Naive thymus-derived CD4-positive, alpha-beta T cell (primary cell): ENCODE measurements at regions not wholly inside any gene's neighbourhood (a gene's known extent, or its start where the extent isn't known, plus 50 kb on each side); places are given as distances from the start of the nearest gene placed in this dataset.

ENCODE experiments used
- ATAC-seq: fragments of 150-1000 bp; cut with Tn5 transposase; 2 replicates; pipeline ENCODE4 v1.10.0; 2021; ENCODE audit warnings: mild to moderate bottlenecking, moderate library complexity
- CTCF ChIA-PET: fragments of 350-600 bp; sonication (Branson Sonifier 250); formaldehyde crosslinking; loops from one replicate; lab custom pipeline; 2021; ENCODE audit warnings: antibody characterized with exemption; lab: Charles Lee
- POLR2A ChIA-PET: fragments of 350-600 bp; sonication (Branson Sonifier 250); formaldehyde crosslinking; loops from one replicate; lab custom pipeline; 2021; ENCODE audit warnings: antibody characterized with exemption, inconsistent platforms; lab: Charles Lee
- DNase-seq, 9 donors: peaks; one replicate each; pipeline versions ENCODE4 v3.0.0 to v3.0.0-alpha.2; 2020 to 2022; ENCODE audit warnings: mixed read lengths in 1 of 9
- H3K27ac ChIP-seq: one replicate; pipeline ENCODE4 v1.7.0; 2013; ENCODE audit warnings: mild to moderate bottlenecking, low read depth, low read length, moderate library complexity
- H3K27me3 ChIP-seq, 2 donors: one replicate each; pipeline ENCODE4 v1.7.0; 2013; ENCODE audit warnings: low read length in 2 of 2, mild to moderate bottlenecking in 2 of 2, moderate library complexity in 2 of 2; ENCODE audit not compliant: control insufficient read depth in 2 of 2, insufficient read depth in 2 of 2
- H3K36me3 ChIP-seq, 3 experiments: 1 replicate in 2 of 3; 2 replicates in 1 of 3; pipeline ENCODE4 v1.7.0; 2013; ENCODE audit warnings: low read length in 3 of 3, mild to moderate bottlenecking in 3 of 3, moderate library complexity in 1 of 3; ENCODE audit not compliant: insufficient read depth in 3 of 3, control insufficient read depth in 2 of 3
- H3K4me1 ChIP-seq, 2 donors: one replicate each; pipeline ENCODE4 v1.7.0; 2013; ENCODE audit warnings: low read length in 2 of 2, mild to moderate bottlenecking in 2 of 2, moderate library complexity in 1 of 2; ENCODE audit not compliant: control insufficient read depth in 2 of 2, insufficient read depth in 2 of 2
- H3K4me3 ChIP-seq: 2 replicates; pipeline ENCODE4 v1.7.0; 2013; ENCODE audit warnings: mild to moderate bottlenecking, low read length
- H3K9me3 ChIP-seq, 3 experiments: 1 replicate in 2 of 3; 2 replicates in 1 of 3; pipeline ENCODE4 v1.7.0; 2013; ENCODE audit warnings: low read length in 3 of 3; ENCODE audit not compliant: control insufficient read depth in 2 of 3
- H3K27ac Mint-ChIP-seq, 9 donors: one replicate each; pipeline ENCODE4 v1.8.0; 2020 to 2022; ENCODE audit warnings: mixed read lengths in 9 of 9, mild to moderate bottlenecking in 8 of 9, moderate library complexity in 5 of 9, inconsistent platforms in 2 of 9
- H3K27me3 Mint-ChIP-seq, 5 donors: one replicate each; pipeline ENCODE4 v1.8.0; 2021 to 2022; ENCODE audit warnings: mixed read lengths in 5 of 5, mild to moderate bottlenecking in 1 of 5
- H3K36me3 Mint-ChIP-seq, 5 donors: one replicate each; pipeline ENCODE4 v1.8.0; 2020 to 2022; ENCODE audit warnings: mixed read lengths in 5 of 5, mild to moderate bottlenecking in 3 of 5, inconsistent platforms in 1 of 5
- H3K4me1 Mint-ChIP-seq, 7 donors: one replicate each; pipeline ENCODE4 v1.8.0; 2020 to 2022; ENCODE audit warnings: mixed read lengths in 7 of 7, mild to moderate bottlenecking in 3 of 7, inconsistent platforms in 1 of 7
- H3K4me3 Mint-ChIP-seq, 10 donors: one replicate each; pipeline ENCODE4 v1.8.0; 2020 to 2022; ENCODE audit warnings: mild to moderate bottlenecking in 10 of 10, mixed read lengths in 10 of 10, moderate library complexity in 6 of 10, inconsistent platforms in 2 of 10
- H3K9me3 Mint-ChIP-seq, 11 donors: one replicate each; pipeline ENCODE4 v1.8.0; 2020 to 2022; ENCODE audit warnings: mixed read lengths in 11 of 11, mild to moderate bottlenecking in 4 of 11, inconsistent platforms in 1 of 11, moderate library complexity in 1 of 11
- intact Hi-C, 2 donors: fragments of 100-400 bp; cut with micrococcal nuclease; formaldehyde crosslinking; loops; one replicate each; pipeline ENCODE4 v1.15.1; 2023

DNA sequence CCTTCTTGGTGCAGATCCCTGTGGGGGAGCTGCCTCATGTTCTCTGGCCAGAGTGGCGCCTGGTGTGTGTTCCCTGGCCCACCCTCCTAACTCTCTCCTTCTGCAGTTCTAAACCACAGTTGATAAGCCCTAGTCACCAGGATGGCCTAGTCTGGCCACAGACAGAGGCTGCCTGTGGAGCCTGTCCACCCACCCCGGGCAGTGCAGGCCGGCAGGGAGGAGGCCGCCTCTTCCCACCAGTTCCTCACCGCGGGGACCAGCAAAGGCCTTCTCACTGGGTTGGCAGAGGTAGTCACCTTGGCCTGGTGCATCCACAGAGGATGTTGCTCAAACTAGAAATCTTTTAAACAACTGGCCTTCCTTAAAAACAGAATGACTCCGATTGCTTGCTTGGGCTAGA is 276.4 kb upstream of the TTC14 start:
- Mint-ChIP-seq H3K9me3 (peaks cover 0 to 6% (median 0%) of the 10 kb centered on the region in 11 donors), H3K27ac (no peak overlapping the region), H3K4me3 (no peak overlapping the region), H3K27me3 (no peaks in the 10 kb centered on the region), H3K36me3 (no peaks in the 10 kb centered on the region), H3K4me1 (no peaks in the 10 kb centered on the region)
- H3K27ac ChIP-seq = no peak overlapping the region
- ChIA-PET POLR2A (no interaction called here), CTCF (no interaction called here)
- ATAC-seq (no peak), DNase-seq (no peak)
- no peaks in the 10 kb centered on the region for H3K4me1 ChIP-seq
- H3K4me3 ChIP-seq = no peak overlapping the region
- intact Hi-C loops = no loop called here
- no peaks in the 10 kb centered on the region for H3K27me3 ChIP-seq
- no peaks in the 10 kb centered on the region for H3K36me3 ChIP-seq
- no peaks in the 10 kb centered on the region for H3K9me3 ChIP-seq

GRCh38 chr3:180325958-180326357 is 276.0 kb upstream of the TTC14 start:
- H3K36me3 Mint-ChIP-seq = no peaks in the 10 kb centered on the region
- DNase-seq = no peak
- Histone ChIP-seq H3K27ac (no peak overlapping the region), H3K9me3 (no peaks in the 10 kb centered on the region), H3K4me1 (no peaks in the 10 kb centered on the region), H3K36me3 (no peaks in the 10 kb centered on the region), H3K27me3 (no peaks in the 10 kb centered on the region), H3K4me3 (no peak overlapping the region)
- H3K4me1 Mint-ChIP-seq = no peaks in the 10 kb centered on the region
- ChIA-PET POLR2A (no interaction called here), CTCF (no interaction called here)
- intact Hi-C loops = no loop called here
- H3K9me3 Mint-ChIP-seq = peaks cover 0 to 6% (median 0%) of the 10 kb centered on the region in 11 donors
- no peak overlapping the region for H3K27ac Mint-ChIP-seq
- ATAC-seq = no peak
- H3K27me3 Mint-ChIP-seq = no peaks in the 10 kb centered on the region
- no peak overlapping the region for H3K4me3 Mint-ChIP-seq

DNA sequence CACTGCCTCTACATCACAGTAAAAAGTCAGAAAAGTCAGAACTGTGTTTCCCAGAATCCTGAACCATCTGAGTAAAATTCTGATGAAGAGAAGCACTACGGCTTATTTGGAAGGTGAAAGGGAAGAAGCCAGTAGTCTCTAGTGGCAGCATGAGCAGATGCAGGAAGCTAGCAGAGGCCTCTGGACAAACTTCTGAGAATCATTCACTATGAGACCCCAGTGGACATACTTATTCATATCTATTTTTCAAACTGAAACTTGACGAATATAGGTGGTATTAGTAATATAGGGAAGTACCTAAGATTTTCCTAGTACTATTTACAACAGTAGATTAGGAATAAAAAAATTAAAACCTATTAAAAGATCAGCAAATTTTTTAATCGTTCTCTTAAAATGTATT is 272.8 kb upstream of the TTC14 start:
- Histone ChIP-seq H3K36me3 (no peaks in the 10 kb centered on the region), H3K4me1 (no peaks in the 10 kb centered on the region), H3K9me3 (no peaks in the 10 kb centered on the region), H3K27ac (no peak overlapping the region), H3K4me3 (no peak overlapping the region), H3K27me3 (no peaks in the 10 kb centered on the region)
- intact Hi-C loops = no loop called here
- ChIA-PET POLR2A (no interaction called here), CTCF (no interaction called here)
- DNase-seq (no peak), ATAC-seq (no peak)
- Mint-ChIP-seq H3K36me3 (no peaks in the 10 kb centered on the region), H3K27me3 (no peaks in the 10 kb centered on the region), H3K4me1 (no peaks in the 10 kb centered on the region), H3K9me3 (peaks cover 0 to 12% (median 5%) of the 10 kb centered on the region in 11 donors), H3K4me3 (no peak overlapping the region), H3K27ac (no peak overlapping the region)

DNA sequence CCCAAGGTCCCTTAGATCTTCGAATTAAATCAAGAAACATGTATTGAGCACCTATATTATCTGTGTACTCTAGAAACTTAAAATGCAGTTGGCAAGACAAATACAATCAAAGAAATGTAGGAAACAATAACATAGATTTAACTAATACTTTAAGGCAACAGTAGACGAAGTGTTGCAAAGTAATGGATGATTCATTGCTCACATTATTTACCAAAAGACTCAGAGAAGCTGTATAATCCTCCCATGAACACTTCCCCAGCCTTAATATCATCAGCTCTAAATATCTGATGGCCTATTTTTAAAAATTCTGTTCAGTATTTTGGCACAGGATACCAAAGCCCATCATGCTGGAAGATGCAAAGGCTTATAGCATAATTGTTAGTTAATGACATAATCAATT is 272.1 kb upstream of the TTC14 start:
- intact Hi-C loops = no loop called here
- ChIA-PET POLR2A (no interaction called here), CTCF (no interaction called here)
- no peak for DNase-seq
- H3K36me3 Mint-ChIP-seq = no peaks in the 10 kb centered on the region
- H3K36me3 ChIP-seq = no peaks in the 10 kb centered on the region
- no peaks in the 10 kb centered on the region for H3K27me3 ChIP-seq
- H3K27ac ChIP-seq = no peak overlapping the region
- H3K9me3 Mint-ChIP-seq = peaks cover 0 to 11% (median 4%) of the 10 kb centered on the region in 11 donors
- no peak overlapping the region for H3K4me3 Mint-ChIP-seq
- no peak for ATAC-seq
- H3K4me1 ChIP-seq = no peaks in the 10 kb centered on the region
- no peaks in the 10 kb centered on the region for H3K4me1 Mint-ChIP-seq
- no peaks in the 10 kb centered on the region for H3K27me3 Mint-ChIP-seq
- H3K9me3 ChIP-seq = no peaks in the 10 kb centered on the region
- no peak overlapping the region for H3K4me3 ChIP-seq
- no peak overlapping the region for H3K27ac Mint-ChIP-seq

DNA sequence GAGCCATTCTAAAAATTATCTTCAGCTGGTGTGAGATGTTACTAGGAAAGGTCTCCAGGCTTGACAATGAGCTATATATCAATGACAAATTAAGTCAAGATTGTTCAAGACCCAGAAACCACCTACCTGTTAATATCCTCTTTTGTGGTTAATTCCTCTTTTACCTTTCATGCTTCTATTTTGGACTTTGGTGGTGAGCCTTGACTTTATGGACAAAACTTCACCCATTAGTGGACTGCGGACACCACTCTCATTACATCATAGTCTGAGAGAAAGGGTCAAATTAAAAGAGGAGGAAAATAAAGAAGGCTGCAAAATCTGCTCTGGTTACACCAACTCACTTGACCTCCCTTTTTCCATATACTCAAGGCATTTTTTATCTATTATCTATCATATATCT is 271.5 kb upstream of the TTC14 start:
- no peaks in the 10 kb centered on the region for H3K4me1 ChIP-seq
- ATAC-seq = no peak
- POLR2A ChIA-PET = no interaction called here
- H3K36me3 Mint-ChIP-seq = no peaks in the 10 kb centered on the region
- H3K27ac ChIP-seq = no peak overlapping the region
- intact Hi-C loops = no loop called here
- H3K27ac Mint-ChIP-seq = no peak overlapping the region
- no peaks in the 10 kb centered on the region for H3K36me3 ChIP-seq
- no peak overlapping the region for H3K4me3 ChIP-seq
- CTCF ChIA-PET = no interaction called here
- peaks cover 0 to 11% (median 4%) of the 10 kb centered on the region in 11 donors for H3K9me3 Mint-ChIP-seq
- no peaks in the 10 kb centered on the region for H3K27me3 Mint-ChIP-seq
- H3K9me3 ChIP-seq = no peaks in the 10 kb centered on the region
- no peaks in the 10 kb centered on the region for H3K4me1 Mint-ChIP-seq
- H3K4me3 Mint-ChIP-seq = no peak overlapping the region
- no peaks in the 10 kb centered on the region for H3K27me3 ChIP-seq
- DNase-seq = no peak

GRCh38 chr3:180332608-180333007 is 269.4 kb upstream of the TTC14 start:
- Mint-ChIP-seq H3K36me3 (no peaks in the 10 kb centered on the region), H3K9me3 (peaks cover 0 to 14% (median 4%) of the 10 kb centered on the region in 11 donors), H3K27me3 (no peaks in the 10 kb centered on the region), H3K4me3 (no peak overlapping the region), H3K27ac (no peak overlapping the region), H3K4me1 (no peaks in the 10 kb centered on the region)
- no peak overlapping the region for H3K27ac ChIP-seq
- no peaks in the 10 kb centered on the region for H3K9me3 ChIP-seq
- ChIA-PET CTCF (no interaction called here), POLR2A (no interaction called here)
- H3K4me1 ChIP-seq = no peaks in the 10 kb centered on the region
- DNase-seq (no peak), ATAC-seq (no peak)
- no peaks in the 10 kb centered on the region for H3K27me3 ChIP-seq
- intact Hi-C loops = no loop called here
- H3K36me3 ChIP-seq = no peaks in the 10 kb centered on the region
- no peak overlapping the region for H3K4me3 ChIP-seq

DNA sequence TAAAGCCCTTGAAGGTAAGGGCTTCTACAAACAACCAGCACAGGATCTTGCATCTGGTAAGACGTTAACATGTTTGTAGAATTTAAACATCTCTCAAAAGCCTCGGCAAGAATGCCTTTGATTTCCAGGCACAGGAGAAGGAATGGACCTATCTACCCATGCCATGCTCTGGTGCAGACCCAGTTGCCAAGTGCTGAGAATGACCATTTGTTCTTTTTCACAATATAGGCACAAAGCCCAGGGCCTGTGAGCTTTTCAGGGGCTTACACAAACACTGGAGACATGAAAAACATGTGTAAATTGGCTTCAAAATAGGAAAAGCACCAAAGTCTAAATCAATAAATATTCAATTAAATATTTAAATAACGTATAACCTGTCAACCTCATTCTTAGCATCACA is 266.9 kb upstream of the TTC14 start:
- Histone ChIP-seq H3K27ac (no peak overlapping the region), H3K4me1 (no peaks in the 10 kb centered on the region), H3K9me3 (no peaks in the 10 kb centered on the region), H3K36me3 (no peaks in the 10 kb centered on the region), H3K4me3 (no peak overlapping the region), H3K27me3 (no peaks in the 10 kb centered on the region)
- H3K27ac Mint-ChIP-seq = no peak overlapping the region
- intact Hi-C loops = no loop called here
- peaks cover 0 to 2% (median 0%) of the 10 kb centered on the region in 5 donors for H3K36me3 Mint-ChIP-seq
- ChIA-PET CTCF (no interaction called here), POLR2A (no interaction called here)
- DNase-seq = no peak
- peaks cover 0 to 3% (median 2%) of the 10 kb centered on the region in 5 donors for H3K27me3 Mint-ChIP-seq
- H3K4me1 Mint-ChIP-seq = no peaks in the 10 kb centered on the region
- ATAC-seq = no peak
- no peak overlapping the region for H3K4me3 Mint-ChIP-seq
- H3K9me3 Mint-ChIP-seq = peaks cover 0 to 20% (median 5%) of the 10 kb centered on the region in 11 donors
